WTC11 (cell line): ENCODE measurements at regions not wholly inside any gene's neighbourhood (a gene's known extent, or its start where the extent isn't known, plus 50 kb on each side); places are given as distances from the start of the nearest gene placed in this dataset.

Source experiments
- ATAC-seq: fragments of 200-7000 bp; cut with Tn5 transposase; 2 replicates; pipeline ENCODE4 v1.10.0; 2021; ENCODE audit warnings: mild to moderate bottlenecking, moderate library complexity
- CTCF ChIA-PET: fragments of 300-600 bp; sonication (Branson Sonifier 250); formaldehyde crosslinking; loops from one replicate; lab custom pipeline; 2021; ENCODE audit warnings: antibody characterized with exemption; lab: Charles Lee
- POLR2A ChIA-PET: fragments of 350-600 bp; sonication (Branson Sonifier 250); formaldehyde crosslinking; loops from one replicate; lab custom pipeline; 2021; ENCODE audit warnings: antibody characterized with exemption; lab: Charles Lee
- DNase-seq: peaks from one replicate; pipeline ENCODE4 v3.0.0; 2021; ENCODE audit warnings: low spot score
- H3K27ac Mint-ChIP-seq: 2 replicates; pipeline ENCODE4 v1.8.0; 2021; ENCODE audit warnings: mixed read lengths
- H3K27me3 Mint-ChIP-seq: 2 replicates; pipeline ENCODE4 v1.8.0; 2021; ENCODE audit warnings: low read depth, mild to moderate bottlenecking, moderate library complexity, mixed read lengths
- H3K36me3 Mint-ChIP-seq: 2 replicates; pipeline ENCODE4 v1.8.0; 2021; ENCODE audit warnings: mixed read lengths
- H3K4me1 Mint-ChIP-seq: 2 replicates; pipeline ENCODE4 v1.8.0; 2022; ENCODE audit warnings: mixed read lengths
- H3K4me3 Mint-ChIP-seq: 2 replicates; pipeline ENCODE4 v1.8.0; 2021; ENCODE audit warnings: mild to moderate bottlenecking, moderate library complexity, mixed read lengths
- H3K9me3 Mint-ChIP-seq: 2 replicates; pipeline ENCODE4 v1.8.0; 2021; ENCODE audit warnings: mixed read lengths
- ATF2 ChIP-seq: sonication (generic); formaldehyde crosslinking; IDR thresholded peaks from 2 replicates; pipeline ENCODE4 v1.8.1; 2022; ENCODE audit warnings: low read depth, missing genetic modification reagents, borderline replicate concordance
- E2F4 ChIP-seq: sonication (generic); formaldehyde crosslinking; IDR thresholded peaks from 2 replicates; pipeline ENCODE4 v1.8.1; 2022; ENCODE audit warnings: low read depth, mild to moderate bottlenecking, moderate library complexity, missing genetic modification reagents, borderline replicate concordance
- ELF4 ChIP-seq: sonication (generic); formaldehyde crosslinking; IDR thresholded peaks from 2 replicates; pipeline ENCODE4 v1.8.1; 2022; ENCODE audit warnings: low read depth, mild to moderate bottlenecking, moderate library complexity, missing genetic modification reagents
- ETV6 ChIP-seq: sonication (generic); formaldehyde crosslinking; IDR thresholded peaks from 2 replicates; pipeline ENCODE4 v1.8.1; 2022; ENCODE audit warnings: mild to moderate bottlenecking, missing genetic modification reagents
- FOXP1 ChIP-seq: sonication (generic); formaldehyde crosslinking; IDR thresholded peaks from 2 replicates; pipeline ENCODE4 v1.8.0; 2022; ENCODE audit warnings: missing genetic modification reagents, mild to moderate bottlenecking, moderate library complexity, borderline replicate concordance
- KAT7 ChIP-seq: sonication (generic); formaldehyde crosslinking; IDR thresholded peaks from 2 replicates; pipeline ENCODE4 v1.8.1; 2023; ENCODE audit warnings: missing genetic modification reagents, mild to moderate bottlenecking, borderline replicate concordance
- PRDM15 ChIP-seq: sonication (generic); formaldehyde crosslinking; IDR thresholded peaks from 2 replicates; pipeline ENCODE4 v1.8.0; 2022; ENCODE audit warnings: missing genetic modification reagents
- PREB ChIP-seq: sonication (generic); formaldehyde crosslinking; IDR thresholded peaks from 2 replicates; pipeline ENCODE4 v1.8.1; 2022; ENCODE audit warnings: mild to moderate bottlenecking, missing genetic modification reagents, moderate library complexity, borderline replicate concordance
- STAT6 ChIP-seq: sonication (generic); formaldehyde crosslinking; conservative IDR thresholded peaks from 2 replicates; pipeline ENCODE4 v1.8.1; 2023; ENCODE audit warnings: mild to moderate bottlenecking, low read depth, missing genetic modification reagents, moderate library complexity
- ZNF138 ChIP-seq: sonication (generic); formaldehyde crosslinking; conservative IDR thresholded peaks from 2 replicates; pipeline ENCODE4 v1.8.1; 2022; ENCODE audit warnings: mild to moderate bottlenecking, moderate library complexity, missing genetic modification reagents
- ZNF512 ChIP-seq: sonication (generic); formaldehyde crosslinking; IDR thresholded peaks from 2 replicates; pipeline ENCODE4 v1.8.1; 2022; ENCODE audit warnings: missing genetic modification reagents, borderline replicate concordance
- ZNF532 ChIP-seq: fragments of 250-450 bp; sonication (Bioruptor Pico); IDR thresholded peaks from 2 replicates; pipeline ENCODE4 v1.9.0; 2021; ENCODE audit warnings: mild to moderate bottlenecking, borderline replicate concordance

- no peak for TF ChIP-seq E2F4
These were observed 257.9 kb downstream of the PCDH18 start (continued) for GRCh38 chr4:137274404-137274803.

GRCh38 chr4:137267024-137267423 lies 265.3 kb downstream of the PCDH18 start:
- DNase-seq (no peak), ATAC-seq (no peak)
- CTCF ChIA-PET, result no interaction called here
- no peaks in the 10 kb centered on the region for H3K9me3 Mint-ChIP-seq
- H3K36me3 Mint-ChIP-seq, result no peaks in the 10 kb centered on the region
- no peak overlapping the region for H3K4me3 Mint-ChIP-seq
- peaks cover 14% of the 10 kb centered on the region for H3K4me1 Mint-ChIP-seq
- H3K27me3 Mint-ChIP-seq, result no peaks in the 10 kb centered on the region
- TF ChIP-seq FOXP1 (CRISPR knock-in tag), result no peak
- no peak for TF ChIP-seq PREB (CRISPR knock-in tag)
- TF ChIP-seq KAT7 (CRISPR knock-in tag), result no peak
- no peak for TF ChIP-seq ATF2 (CRISPR knock-in tag)
- no peak for TF ChIP-seq ZNF512 (CRISPR knock-in tag)
- TF ChIP-seq PRDM15 (CRISPR knock-in tag), result no peak
- no peak for TF ChIP-seq ZNF138 (CRISPR knock-in tag)
- no peak for TF ChIP-seq STAT6 (CRISPR knock-in tag)
- TF ChIP-seq ELF4 (CRISPR knock-in tag), result no peak
- no peak for TF ChIP-seq ZNF532 (CRISPR knock-in tag)
- no peak for TF ChIP-seq ETV6 (CRISPR knock-in tag)
- TF ChIP-seq, all 79 proteins: peak for 0
- POLR2A ChIA-PET, result no interaction called here
- no peak overlapping the region for H3K27ac Mint-ChIP-seq
